ENCODE measurements at regions not wholly inside any gene's neighbourhood (a gene's known extent, or its start where the extent isn't known, plus 50 kb on each side); places are given as distances from the start of the nearest gene placed in this dataset.
"Not testable (repeated sequence)": the region's sequence is repeated elsewhere in the genome, so short reads cannot be mapped to it uniquely, and the experiment has no call there.

DNA sequence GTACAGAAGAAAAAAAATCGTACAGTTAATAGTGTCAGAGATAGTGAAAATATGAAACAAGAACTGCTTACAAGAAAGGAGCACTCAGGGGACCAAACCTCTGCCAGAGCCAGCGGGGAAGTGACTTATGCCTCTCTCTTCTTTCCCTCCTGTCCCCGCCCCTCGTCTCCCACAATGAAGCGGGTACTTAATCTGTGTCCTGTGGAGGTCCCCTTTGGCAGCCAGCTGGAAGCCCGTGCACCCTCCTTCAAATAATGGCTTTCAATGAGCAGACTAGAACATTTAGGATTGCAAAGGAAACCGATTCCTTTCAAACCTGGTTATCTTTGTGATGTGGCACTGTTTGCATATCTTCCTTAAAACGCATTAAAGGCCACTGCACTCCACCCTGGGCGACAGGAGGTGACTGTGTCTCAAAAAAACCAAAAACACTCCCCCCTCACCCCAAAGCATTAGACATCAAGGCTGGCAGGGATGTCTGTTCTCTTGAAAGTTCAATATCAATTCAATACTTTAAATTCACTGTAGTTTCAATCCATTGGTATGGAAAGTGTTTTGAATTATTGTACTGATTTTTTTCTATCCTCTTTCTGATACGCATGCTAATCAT, 51.7 kb downstream of the PPIAL4C start:
- DNase-seq (ENCODE audit: low spot score); intact Hi-C loops (cut with micrococcal nuclease): not testable (repeated sequence)
- peaks cover 15% of the 10 kb centered on the region for H3K4me1 Mint-ChIP-seq (ENCODE audit: low read depth)

GRCh38 chr1:149636286-149637122, 52.9 kb downstream of the PPIAL4C start:
- Mint-ChIP-seq H3K4me3 (ENCODE audit: low read depth) (peak overlapping the region; percentile 93), H3K4me1 (ENCODE audit: low read depth) (peaks cover 15% of the 10 kb centered on the region), H3K27ac (peak overlapping the region; percentile 100)
- intact Hi-C loops (cut with micrococcal nuclease); H3K27me3 Mint-ChIP-seq (ENCODE audit: low read depth); H3K9me3 Mint-ChIP-seq; H3K36me3 Mint-ChIP-seq (ENCODE audit: low read depth): not testable (repeated sequence)
- peak; percentile 89 for DNase-seq (ENCODE audit: low spot score)

More for the DNA sequence above, 51.7 kb downstream of the PPIAL4C start:
- H3K4me3 Mint-ChIP-seq (ENCODE audit: low read depth), result peak overlapping the region; percentile 93
- not testable (repeated sequence) for H3K27me3 Mint-ChIP-seq (ENCODE audit: low read depth); H3K9me3 Mint-ChIP-seq; H3K36me3 Mint-ChIP-seq (ENCODE audit: low read depth)
- H3K27ac Mint-ChIP-seq, result peak overlapping the region; percentile 100

- H3K27ac Mint-ChIP-seq; H3K4me3 Mint-ChIP-seq (ENCODE audit: low read depth); H3K36me3 Mint-ChIP-seq (ENCODE audit: low read depth); H3K27me3 Mint-ChIP-seq (ENCODE audit: low read depth); intact Hi-C loops (cut with micrococcal nuclease); DNase-seq (ENCODE audit: low spot score); H3K9me3 Mint-ChIP-seq: not testable (repeated sequence)
- H3K4me1 Mint-ChIP-seq (ENCODE audit: low read depth), result peaks cover 15% of the 10 kb centered on the region
Observed at GRCh38 chr1:149638481-149638880, 54.8 kb downstream of the PPIAL4C start.

DNA sequence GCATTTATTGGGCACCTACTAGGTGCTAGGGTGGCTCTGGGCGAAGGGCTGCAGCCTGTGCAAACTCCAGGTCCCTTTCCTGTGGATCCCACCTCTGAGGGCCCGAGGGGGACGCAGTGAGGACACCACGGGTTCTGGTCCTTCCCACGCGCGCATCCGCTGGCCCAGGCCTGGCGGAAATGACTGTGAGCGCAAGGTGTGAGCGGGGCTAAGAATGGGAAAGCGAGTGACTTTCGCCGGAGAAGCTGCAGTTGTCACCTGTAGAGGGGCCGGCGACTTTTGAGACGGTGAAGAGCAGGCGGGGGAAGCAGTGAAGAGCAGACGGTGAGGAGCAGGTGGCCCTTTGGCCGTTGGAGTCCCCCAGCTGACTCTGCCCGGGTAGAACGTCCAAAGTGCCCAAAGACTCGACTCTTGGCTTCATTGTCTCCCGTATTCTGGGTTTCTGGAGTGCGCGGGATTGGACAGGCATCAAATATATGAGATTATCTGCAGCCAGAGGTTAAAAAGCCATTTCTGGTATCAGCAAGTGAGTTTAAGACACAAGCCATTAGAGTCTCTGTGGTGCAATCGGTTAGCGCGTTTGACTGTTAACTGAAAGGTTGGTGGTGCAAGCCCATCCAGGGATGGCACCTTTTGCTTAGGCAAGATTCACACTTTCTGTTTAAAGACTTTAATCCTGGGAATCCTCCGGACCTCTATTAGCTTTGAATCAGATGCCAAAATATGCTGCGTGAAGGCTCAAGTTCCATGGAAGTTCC, 55.4 kb downstream of the PPIAL4C start:
- intact Hi-C loops (cut with micrococcal nuclease); H3K27me3 Mint-ChIP-seq (ENCODE audit: low read depth); H3K27ac Mint-ChIP-seq; DNase-seq (ENCODE audit: low spot score); H3K4me3 Mint-ChIP-seq (ENCODE audit: low read depth); H3K36me3 Mint-ChIP-seq (ENCODE audit: low read depth); H3K9me3 Mint-ChIP-seq: not testable (repeated sequence)
- peaks cover 11% of the 10 kb centered on the region for H3K4me1 Mint-ChIP-seq (ENCODE audit: low read depth)

DNA sequence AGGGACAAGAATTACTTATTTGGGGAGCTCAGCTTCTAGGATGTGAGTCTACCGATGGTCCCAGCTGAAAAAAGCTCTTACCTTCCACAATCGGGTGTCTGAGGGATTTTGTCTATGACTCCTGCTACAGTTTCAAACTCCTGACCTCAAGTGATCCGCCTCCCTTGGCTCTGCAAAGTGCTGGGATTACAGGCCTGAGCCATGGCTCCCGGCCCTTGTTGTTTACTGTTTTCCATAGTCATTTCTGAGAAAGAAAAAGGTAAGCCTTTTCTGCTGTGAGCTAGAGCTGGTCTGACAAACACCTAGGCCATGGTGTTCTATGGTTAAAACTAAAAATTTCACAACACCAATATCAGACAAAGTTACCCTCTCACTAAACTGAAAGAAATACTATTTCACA, 57.5 kb downstream of the PPIAL4C start:
- H3K4me3 Mint-ChIP-seq (ENCODE audit: low read depth); DNase-seq (ENCODE audit: low spot score); H3K36me3 Mint-ChIP-seq (ENCODE audit: low read depth); H3K27ac Mint-ChIP-seq; H3K27me3 Mint-ChIP-seq (ENCODE audit: low read depth); intact Hi-C loops (cut with micrococcal nuclease); H3K9me3 Mint-ChIP-seq; H3K4me1 Mint-ChIP-seq (ENCODE audit: low read depth): not testable (repeated sequence)

DNA sequence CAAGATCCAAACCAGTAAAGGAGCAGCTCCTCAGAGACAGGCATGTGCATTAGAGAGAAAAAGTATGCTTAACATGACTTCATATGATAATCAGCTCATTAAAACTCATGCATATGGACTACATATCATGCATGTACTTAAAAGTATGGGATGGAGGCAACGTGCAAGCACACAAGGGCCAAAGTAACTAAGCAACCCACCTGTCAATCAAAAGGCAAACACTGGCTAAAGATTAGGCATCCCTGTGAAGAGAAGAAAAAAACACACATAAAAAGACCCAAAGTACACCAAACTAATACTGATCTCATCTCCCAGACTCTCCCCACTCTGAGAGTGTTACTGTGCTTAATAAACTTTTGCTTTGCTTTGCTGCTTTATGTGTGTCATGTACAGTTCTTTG, 61.2 kb downstream of the PPIAL4C start:
- H3K9me3 Mint-ChIP-seq; DNase-seq (ENCODE audit: low spot score); H3K4me3 Mint-ChIP-seq (ENCODE audit: low read depth); H3K27me3 Mint-ChIP-seq (ENCODE audit: low read depth); intact Hi-C loops (cut with micrococcal nuclease); H3K4me1 Mint-ChIP-seq (ENCODE audit: low read depth); H3K27ac Mint-ChIP-seq; H3K36me3 Mint-ChIP-seq (ENCODE audit: low read depth): not testable (repeated sequence)

- H3K36me3 Mint-ChIP-seq (ENCODE audit: low read depth); intact Hi-C loops (cut with micrococcal nuclease); H3K27me3 Mint-ChIP-seq (ENCODE audit: low read depth); H3K4me1 Mint-ChIP-seq (ENCODE audit: low read depth); H3K27ac Mint-ChIP-seq; DNase-seq (ENCODE audit: low spot score); H3K9me3 Mint-ChIP-seq: not testable (repeated sequence)
- peak overlapping the region; percentile 83 for H3K4me3 Mint-ChIP-seq (ENCODE audit: low read depth)
Observed at GRCh38 chr1:149646360-149647017, 62.8 kb downstream of the PPIAL4C start.

DNA sequence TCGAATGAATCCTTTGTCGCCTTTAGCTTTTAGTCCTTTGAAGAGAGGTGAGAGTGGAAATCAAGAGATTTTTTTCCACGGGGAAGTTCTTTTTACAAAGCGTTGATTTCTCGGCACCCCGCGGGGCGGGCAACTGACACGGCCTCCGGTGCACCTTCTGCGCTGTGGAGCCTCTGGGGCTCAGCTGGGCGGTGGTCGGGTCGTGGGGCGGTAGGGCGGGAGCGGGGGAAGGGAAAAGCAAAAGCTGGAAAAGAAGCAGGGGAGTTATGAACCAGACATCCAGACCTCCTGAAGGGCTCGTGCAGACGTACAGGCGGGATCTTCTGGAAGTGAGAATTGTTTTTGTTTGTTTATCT, 63.3 kb downstream of the PPIAL4C start:
- H3K36me3 Mint-ChIP-seq (ENCODE audit: low read depth); H3K27ac Mint-ChIP-seq; H3K9me3 Mint-ChIP-seq; H3K27me3 Mint-ChIP-seq (ENCODE audit: low read depth); intact Hi-C loops (cut with micrococcal nuclease); DNase-seq (ENCODE audit: low spot score); H3K4me1 Mint-ChIP-seq (ENCODE audit: low read depth): not testable (repeated sequence)
- H3K4me3 Mint-ChIP-seq (ENCODE audit: low read depth), result peak overlapping the region; percentile 26

GRCh38 chr1:149657750-149658149, 74.1 kb downstream of the PPIAL4C start:
- H3K27me3 Mint-ChIP-seq (ENCODE audit: low read depth); H3K36me3 Mint-ChIP-seq (ENCODE audit: low read depth); H3K27ac Mint-ChIP-seq; intact Hi-C loops (cut with micrococcal nuclease); H3K9me3 Mint-ChIP-seq; H3K4me1 Mint-ChIP-seq (ENCODE audit: low read depth); H3K4me3 Mint-ChIP-seq (ENCODE audit: low read depth); DNase-seq (ENCODE audit: low spot score): not testable (repeated sequence)

DNA sequence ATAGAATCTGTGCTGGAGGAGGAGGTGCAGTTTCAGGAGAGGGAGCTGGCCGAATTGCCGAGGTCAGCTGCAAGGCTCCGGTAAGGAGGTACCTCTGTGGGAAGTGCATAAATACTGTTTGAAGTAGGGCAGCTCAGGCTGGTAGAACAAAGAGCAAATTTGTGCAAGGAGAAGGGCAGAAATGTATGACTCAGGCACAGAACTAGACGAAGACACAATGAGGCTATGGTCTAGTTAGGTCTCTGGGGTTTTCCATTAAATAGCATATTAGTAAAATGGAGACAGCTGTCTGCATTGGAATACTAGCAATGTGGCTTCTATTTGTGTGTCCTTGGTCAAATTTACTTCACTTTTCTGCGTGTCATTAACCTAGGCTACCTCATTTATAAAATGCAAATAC, 74.5 kb downstream of the PPIAL4C start:
- H3K27ac Mint-ChIP-seq; H3K4me1 Mint-ChIP-seq (ENCODE audit: low read depth); H3K36me3 Mint-ChIP-seq (ENCODE audit: low read depth); intact Hi-C loops (cut with micrococcal nuclease); H3K27me3 Mint-ChIP-seq (ENCODE audit: low read depth); H3K4me3 Mint-ChIP-seq (ENCODE audit: low read depth); H3K9me3 Mint-ChIP-seq; DNase-seq (ENCODE audit: low spot score): not testable (repeated sequence)

- intact Hi-C loops (cut with micrococcal nuclease); H3K36me3 Mint-ChIP-seq (ENCODE audit: low read depth); H3K9me3 Mint-ChIP-seq; H3K4me1 Mint-ChIP-seq (ENCODE audit: low read depth); DNase-seq (ENCODE audit: low spot score); H3K4me3 Mint-ChIP-seq (ENCODE audit: low read depth); H3K27ac Mint-ChIP-seq; H3K27me3 Mint-ChIP-seq (ENCODE audit: low read depth): not testable (repeated sequence)
Observed at GRCh38 chr1:149664624-149665023, 81.0 kb downstream of the PPIAL4C start.

GRCh38 chr1:149665033-149665432, 81.4 kb downstream of the PPIAL4C start:
- intact Hi-C loops (cut with micrococcal nuclease); H3K36me3 Mint-ChIP-seq (ENCODE audit: low read depth); H3K9me3 Mint-ChIP-seq; H3K27me3 Mint-ChIP-seq (ENCODE audit: low read depth); H3K4me1 Mint-ChIP-seq (ENCODE audit: low read depth); DNase-seq (ENCODE audit: low spot score); H3K4me3 Mint-ChIP-seq (ENCODE audit: low read depth); H3K27ac Mint-ChIP-seq: not testable (repeated sequence)

- H3K27me3 Mint-ChIP-seq (ENCODE audit: low read depth); H3K4me3 Mint-ChIP-seq (ENCODE audit: low read depth); H3K4me1 Mint-ChIP-seq (ENCODE audit: low read depth); H3K36me3 Mint-ChIP-seq (ENCODE audit: low read depth); H3K9me3 Mint-ChIP-seq; DNase-seq (ENCODE audit: low spot score); H3K27ac Mint-ChIP-seq; intact Hi-C loops (cut with micrococcal nuclease): not testable (repeated sequence)
Observed at GRCh38 chr1:149665528-149665927, 81.9 kb downstream of the PPIAL4C start.

Data from activated T-helper 2 cell treated with anti-CD3 and anti-CD28 coated beads, Interferon-gamma antibody, Interleukin-2, Interleukin-4, amounts not matched to agents 10 μg/mL and 5 μg/mL and 100 μg/mL, durations not matched to agents 14 hours and 24 hours and 36 hours (primary cell).